ENCODE measurements at regions not wholly inside any gene's neighbourhood (a gene's known extent, or its start where the extent isn't known, plus 50 kb on each side); places are given as distances from the start of the nearest gene placed in this dataset.

DNA sequence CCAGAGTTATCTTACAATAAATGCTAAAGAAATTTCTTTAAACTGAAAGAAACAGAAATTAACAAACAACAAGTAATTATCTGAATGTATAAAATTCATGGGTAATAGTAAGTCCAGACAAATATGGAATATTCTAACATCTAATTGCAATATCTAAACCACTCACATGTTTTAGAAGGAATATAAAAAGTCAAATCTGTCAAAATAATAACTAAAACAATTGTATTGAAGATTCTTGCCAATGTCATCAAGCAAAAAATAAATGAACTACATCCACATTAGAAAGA is 942.9 kb upstream of the PCDH20 start:
- H3K4me1 Mint-ChIP-seq: peaks cover 8 to 12% of the 10 kb centered on the region in 2 experiments
- DNase-seq: no peak
- Histone ChIP-seq H2BK15ac (ENCODE audit: low read depth, low read length) (no peak overlapping the region), H4K91ac (ENCODE audit: insufficient read length, low read depth, low read length) (no peak overlapping the region), H2AFZ (ENCODE audit: low read length) (no peak overlapping the region), H3T11ph (ENCODE audit: low read length) (no peak overlapping the region), H2AK5ac (ENCODE audit: insufficient read length, low read length) (no peak overlapping the region), H3K14ac (ENCODE audit: insufficient read depth, low read length) (no peak overlapping the region), H3K23me2 (ENCODE audit: insufficient read length, low read depth, low read length, poor library complexity, severe bottlenecking) (no peaks in the 10 kb centered on the region), H4K5ac (ENCODE audit: insufficient read length, low read depth, low read length) (no peak overlapping the region), H3K79me1 (ENCODE audit: insufficient read depth, low read depth, low read length, poor library complexity, severe bottlenecking) (no peaks in the 10 kb centered on the region), H3K4ac (ENCODE audit: low read depth, low read length) (no peak overlapping the region), H3K56ac (ENCODE audit: insufficient read length, low read depth, low read length) (no peak overlapping the region), H3K23ac (ENCODE audit: insufficient read length, low read depth, low read length) (no peak overlapping the region), H3K9me3 (ENCODE audit: control insufficient read depth, low read depth, low read length) (no peaks in the 10 kb centered on the region), H3K9ac (ENCODE audit: extremely low read depth, insufficient read length, low read length) (no peak overlapping the region), H3K4me2 (ENCODE audit: insufficient read depth, insufficient read length, low read length) (no peak overlapping the region), H2BK120ac (ENCODE audit: low read depth, low read length, poor library complexity, severe bottlenecking) (no peak overlapping the region), H2BK12ac (ENCODE audit: insufficient read length, low read depth, low read length) (no peak overlapping the region), H2BK5ac (ENCODE audit: insufficient read length, low read length) (no peak overlapping the region), H3K27me3 (ENCODE audit: insufficient read depth, low read length) (no peaks in the 10 kb centered on the region), H2BK20ac (ENCODE audit: low read depth, low read length, poor library complexity, severe bottlenecking) (no peak overlapping the region), H4K8ac (replicated peaks; ENCODE audit: insufficient read length, low read depth, low read length) (no peak overlapping the region), H3K18ac (ENCODE audit: insufficient read length, low read depth, low read length) (no peak overlapping the region), H3K79me2 (ENCODE audit: insufficient read depth, low read length) (no peaks in the 10 kb centered on the region), H3K4me1 (ENCODE audit: insufficient read depth, low read length) (no peaks in the 10 kb centered on the region), H4K20me1 (ENCODE audit: control insufficient read depth, insufficient read depth, insufficient read length) (no peaks in the 10 kb centered on the region), H3K27ac (ENCODE audit: insufficient read length, low read depth, low read length) (no peak overlapping the region)
- no peaks in the 10 kb centered on the region for H3K27me3 Mint-ChIP-seq (ENCODE audit: low read depth)
- no peak overlapping the region for H3K27ac Mint-ChIP-seq
- TF ChIP-seq, protein P1, sequence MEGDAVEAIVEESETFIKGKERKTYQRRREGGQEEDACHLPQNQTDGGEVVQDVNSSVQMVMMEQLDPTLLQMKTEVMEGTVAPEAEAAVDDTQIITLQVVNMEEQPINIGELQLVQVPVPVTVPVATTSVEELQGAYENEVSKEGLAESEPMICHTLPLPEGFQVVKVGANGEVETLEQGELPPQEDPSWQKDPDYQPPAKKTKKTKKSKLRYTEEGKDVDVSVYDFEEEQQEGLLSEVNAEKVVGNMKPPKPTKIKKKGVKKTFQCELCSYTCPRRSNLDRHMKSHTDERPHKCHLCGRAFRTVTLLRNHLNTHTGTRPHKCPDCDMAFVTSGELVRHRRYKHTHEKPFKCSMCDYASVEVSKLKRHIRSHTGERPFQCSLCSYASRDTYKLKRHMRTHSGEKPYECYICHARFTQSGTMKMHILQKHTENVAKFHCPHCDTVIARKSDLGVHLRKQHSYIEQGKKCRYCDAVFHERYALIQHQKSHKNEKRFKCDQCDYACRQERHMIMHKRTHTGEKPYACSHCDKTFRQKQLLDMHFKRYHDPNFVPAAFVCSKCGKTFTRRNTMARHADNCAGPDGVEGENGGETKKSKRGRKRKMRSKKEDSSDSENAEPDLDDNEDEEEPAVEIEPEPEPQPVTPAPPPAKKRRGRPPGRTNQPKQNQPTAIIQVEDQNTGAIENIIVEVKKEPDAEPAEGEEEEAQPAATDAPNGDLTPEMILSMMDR (conservative IDR thresholded peaks at IDR 0.05): no peak
- H3K4me3 Mint-ChIP-seq: no peak overlapping the region
- no peaks in the 10 kb centered on the region for H3K36me3 Mint-ChIP-seq (ENCODE audit: insufficient read depth in 1 of 3, low read depth in 3 of 3)
- no peaks in the 10 kb centered on the region for H3K9me3 Mint-ChIP-seq
